Osteocyte (in vitro differentiated cells): ENCODE measurements at regions not wholly inside any gene's neighbourhood (a gene's known extent, or its start where the extent isn't known, plus 50 kb on each side); places are given as distances from the start of the nearest gene placed in this dataset.

Source experiments
- DNase-seq: peaks from one replicate; pipeline ENCODE4 v3.0.0; 2021; ENCODE audit warnings: mixed read lengths; ENCODE audit not compliant: unreplicated experiment; ENCODE audit errors: extremely low spot score
- H3K27ac Mint-ChIP-seq: one replicate; pipeline ENCODE4 v1.8.0; 2021; ENCODE audit warnings: mild to moderate bottlenecking, mixed read lengths; ENCODE audit not compliant: unreplicated experiment
- H3K27me3 Mint-ChIP-seq: one replicate; pipeline ENCODE4 v1.8.0; 2021; ENCODE audit warnings: mixed read lengths; ENCODE audit not compliant: unreplicated experiment
- H3K36me3 Mint-ChIP-seq: one replicate; pipeline ENCODE4 v1.8.0; 2021; ENCODE audit warnings: mixed read lengths; ENCODE audit not compliant: unreplicated experiment
- H3K4me1 Mint-ChIP-seq: one replicate; pipeline ENCODE4 v1.8.0; 2021; ENCODE audit warnings: mixed read lengths; ENCODE audit not compliant: unreplicated experiment
- H3K4me3 Mint-ChIP-seq: one replicate; pipeline ENCODE4 v1.8.0; 2021; ENCODE audit warnings: mild to moderate bottlenecking, moderate library complexity, mixed read lengths; ENCODE audit not compliant: unreplicated experiment
- H3K9me3 Mint-ChIP-seq: one replicate; pipeline ENCODE4 v1.8.0; 2021; ENCODE audit warnings: mixed read lengths; ENCODE audit not compliant: unreplicated experiment
- CTCF ChIP-seq: fragments of 200-600 bp; sonication (generic); IDR thresholded peaks from 2 replicates; pipeline ENCODE4 v1.5.0; 2021; ENCODE audit warnings: antibody characterized with exemption, mild to moderate bottlenecking, moderate library complexity

- Mint-ChIP-seq H3K27ac (no peak overlapping the region), H3K9me3 (no peaks in the 10 kb centered on the region), H3K4me3 (no peak overlapping the region), H3K36me3 (no peaks in the 10 kb centered on the region), H3K27me3 (no peaks in the 10 kb centered on the region), H3K4me1 (no peaks in the 10 kb centered on the region)
- no peak for TF ChIP-seq CTCF
- DNase-seq = no peak
Measured at GRCh38 chr7:69122953-69123352, 475.3 kb upstream of the AUTS2 start.

GRCh38 chr7:69126896-69127479 lies 471.3 kb upstream of the AUTS2 start:
- no peaks in the 10 kb centered on the region for H3K4me1 Mint-ChIP-seq
- no peak for TF ChIP-seq CTCF
- no peak for DNase-seq
- peaks cover 3% of the 10 kb centered on the region for H3K36me3 Mint-ChIP-seq
- H3K9me3 Mint-ChIP-seq = no peaks in the 10 kb centered on the region
- no peak overlapping the region for H3K27ac Mint-ChIP-seq
- peaks cover 11% of the 10 kb centered on the region for H3K27me3 Mint-ChIP-seq
- no peak overlapping the region for H3K4me3 Mint-ChIP-seq

GRCh38 chr7:69129524-69129923 lies 468.8 kb upstream of the AUTS2 start:
- Mint-ChIP-seq H3K4me1 (no peaks in the 10 kb centered on the region), H3K36me3 (peaks cover 3% of the 10 kb centered on the region), H3K4me3 (no peak overlapping the region), H3K27ac (no peak overlapping the region), H3K9me3 (no peaks in the 10 kb centered on the region), H3K27me3 (peaks cover 22% of the 10 kb centered on the region)
- no peak for DNase-seq
- TF ChIP-seq CTCF = no peak

DNA sequence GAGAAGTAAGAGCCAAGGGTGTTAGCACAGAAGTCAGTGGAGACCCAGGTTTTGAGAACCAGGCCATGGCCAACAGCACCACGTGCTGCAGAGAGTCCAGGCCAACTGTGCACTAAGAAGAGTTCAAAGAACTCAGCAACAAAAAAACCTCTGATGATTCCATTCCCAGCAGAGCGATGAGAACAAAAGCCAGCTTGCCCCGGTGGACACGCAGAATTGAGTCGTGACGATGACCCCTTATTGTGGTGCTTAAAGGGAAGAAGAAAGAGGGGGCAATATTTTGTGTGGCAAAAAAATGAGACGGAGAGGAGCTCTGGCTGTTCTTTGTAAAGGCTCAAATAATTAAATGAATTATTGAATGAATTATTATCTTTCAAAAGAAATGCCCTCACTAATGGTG lies 468.3 kb upstream of the AUTS2 start:
- Mint-ChIP-seq H3K4me1 (no peaks in the 10 kb centered on the region), H3K4me3 (no peak overlapping the region), H3K27me3 (peaks cover 24% of the 10 kb centered on the region), H3K27ac (no peak overlapping the region), H3K9me3 (no peaks in the 10 kb centered on the region), H3K36me3 (peaks cover 3% of the 10 kb centered on the region)
- no peak for DNase-seq
- no peak for TF ChIP-seq CTCF

- Mint-ChIP-seq H3K36me3 (peaks cover 3% of the 10 kb centered on the region), H3K4me3 (no peak overlapping the region), H3K27ac (no peak overlapping the region), H3K27me3 (peaks cover 24% of the 10 kb centered on the region), H3K9me3 (peaks cover under 1% of the 10 kb centered on the region), H3K4me1 (no peaks in the 10 kb centered on the region)
- no peak for TF ChIP-seq CTCF
- no peak for DNase-seq
Measured at GRCh38 chr7:69130396-69130795, 467.9 kb upstream of the AUTS2 start.
